HEK293T (cell line): ENCODE measurements at regions not wholly inside any gene's neighbourhood (a gene's known extent, or its start where the extent isn't known, plus 50 kb on each side); places are given as distances from the start of the nearest gene placed in this dataset.

ENCODE experiments used
- CTCF ChIA-PET: fragments of 350-600 bp; formaldehyde crosslinking; extraction: SDS; loops from one replicate; lab custom pipeline; 2021; ENCODE audit warnings: antibody characterized with exemption, inconsistent platforms; lab: Yijun Ruan, JAX
- POLR2A ChIA-PET: fragments of 350-600 bp; formaldehyde crosslinking; extraction: SDS; loops from one replicate; lab custom pipeline; 2020; ENCODE audit warnings: antibody characterized with exemption, inconsistent platforms; lab: Yijun Ruan, JAX
- DNase-seq: peaks from one replicate; pipeline ENCODE4 v3.0.0; 2012; ENCODE audit warnings: mixed read lengths; ENCODE audit errors: extremely low spot score
- ARNT ChIP-seq: fragments of 450-650 bp; IDR thresholded peaks from 2 replicates; pipeline ENCODE4 v1.6.1; 2017; ENCODE audit warnings: mild to moderate bottlenecking
- BHLHE40 ChIP-seq: fragments of 450-650 bp; IDR thresholded peaks from 2 replicates; pipeline ENCODE4 v1.6.1; 2016; ENCODE audit warnings: mild to moderate bottlenecking, moderate library complexity, borderline replicate concordance
- CTBP1 ChIP-seq: fragments of 450-650 bp; IDR thresholded peaks from 2 replicates; pipeline ENCODE4 v1.6.1; 2016; ENCODE audit warnings: borderline replicate concordance
- ELF4 ChIP-seq: fragments of 450-650 bp; IDR thresholded peaks from 2 replicates; pipeline ENCODE4 v1.6.1; 2017; ENCODE audit warnings: antibody characterized with exemption
- FOXA1 ChIP-seq: fragments of 450-650 bp; IDR thresholded peaks from 2 replicates; pipeline ENCODE4 v1.6.1; 2016; ENCODE audit warnings: mild to moderate bottlenecking
- FOXK2 ChIP-seq: fragments of 450-650 bp; IDR thresholded peaks from 2 replicates; pipeline ENCODE4 v1.6.1; 2016; ENCODE audit warnings: mild to moderate bottlenecking
- FOXM1 ChIP-seq: fragments of 450-650 bp; IDR thresholded peaks from 2 replicates; pipeline ENCODE4 v1.6.1; 2017; ENCODE audit warnings: mild to moderate bottlenecking, borderline replicate concordance
- HDGF ChIP-seq: fragments of 450-650 bp; IDR thresholded peaks from 2 replicates; pipeline ENCODE4 v1.6.1; 2017; ENCODE audit warnings: antibody characterized with exemption, borderline replicate concordance
- L3MBTL2 ChIP-seq: fragments of 450-650 bp; conservative IDR thresholded peaks from 2 replicates; pipeline ENCODE4 v1.6.1; 2016; ENCODE audit warnings: mild to moderate bottlenecking
- LEF1 ChIP-seq: fragments of 450-650 bp; IDR thresholded peaks from 2 replicates; pipeline ENCODE4 v1.6.1; 2017; ENCODE audit warnings: mild to moderate bottlenecking, borderline replicate concordance
- NFRKB ChIP-seq: fragments of 450-650 bp; IDR thresholded peaks from 2 replicates; pipeline ENCODE4 v1.6.1; 2016; ENCODE audit warnings: mild to moderate bottlenecking, moderate library complexity
- SP1 ChIP-seq: fragments of 450-650 bp; IDR thresholded peaks from 2 replicates; pipeline ENCODE4 v1.6.1; 2017
- SUZ12 ChIP-seq: fragments of 450-650 bp; IDR thresholded peaks from 2 replicates; pipeline ENCODE4 v1.6.1; 2016; ENCODE audit warnings: mild to moderate bottlenecking
- TARDBP ChIP-seq: fragments of 450-650 bp; IDR thresholded peaks from 2 replicates; pipeline ENCODE4 v1.6.1; 2016
- ZNF384 ChIP-seq: fragments of 450-650 bp; IDR thresholded peaks from 2 replicates; pipeline ENCODE4 v1.6.1; 2016
- TF ChIP-seq, protein P1 (sequence below): fragments of 450-650 bp; IDR thresholded peaks from 2 replicates; pipeline ENCODE4 v1.6.1; 2016

DNA sequence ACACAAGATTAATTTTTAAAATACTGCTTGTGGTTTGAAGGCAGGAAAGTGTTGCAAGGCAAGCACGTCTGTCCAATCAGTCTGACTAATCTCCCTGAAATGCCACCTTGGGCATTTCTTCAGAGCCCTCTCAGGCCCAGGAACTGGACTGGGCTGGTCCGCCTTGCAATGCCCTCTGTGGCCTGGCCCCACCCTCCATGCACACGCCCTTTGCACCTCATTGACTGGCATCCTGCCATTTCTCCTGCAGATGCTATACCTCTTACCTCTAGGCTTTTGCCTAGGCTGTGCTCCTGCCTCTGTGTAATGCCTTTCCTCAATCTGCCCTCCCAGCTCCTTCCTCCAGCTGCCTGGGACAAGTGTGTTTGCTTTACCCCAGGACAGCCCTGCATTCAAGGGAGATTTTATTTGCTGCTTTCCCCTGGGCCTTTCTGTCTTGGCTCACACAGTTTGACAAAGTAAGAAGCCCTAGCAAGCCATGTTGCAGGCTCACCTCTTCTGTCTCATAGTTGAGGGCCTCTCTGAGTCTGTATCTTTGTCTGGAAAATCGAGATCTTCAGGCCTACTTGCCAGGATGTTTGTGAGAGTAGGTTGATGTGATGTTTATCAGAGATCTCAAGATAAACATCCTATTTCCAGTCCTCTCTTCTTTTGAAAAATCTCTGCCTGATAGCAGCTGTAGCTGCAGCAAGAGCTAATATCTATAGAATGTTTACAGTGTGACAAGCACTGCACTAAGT lies 149.2 kb upstream of the JUN start:
- ChIA-PET POLR2A (interaction anchor here (0.8 kb wide), 1 partner anchor 23 kb away, joined by 3 read pairs; no protein-coding TSS in a partner anchor), CTCF (no interaction called here)
- DNase-seq: no peak
- TF ChIP-seq SUZ12: no peak
- TF ChIP-seq SP1: no peak
- TF ChIP-seq FOXA1: no peak
- no peak for TF ChIP-seq ELF4
- TF ChIP-seq BHLHE40: no peak
- TF ChIP-seq, protein P1, sequence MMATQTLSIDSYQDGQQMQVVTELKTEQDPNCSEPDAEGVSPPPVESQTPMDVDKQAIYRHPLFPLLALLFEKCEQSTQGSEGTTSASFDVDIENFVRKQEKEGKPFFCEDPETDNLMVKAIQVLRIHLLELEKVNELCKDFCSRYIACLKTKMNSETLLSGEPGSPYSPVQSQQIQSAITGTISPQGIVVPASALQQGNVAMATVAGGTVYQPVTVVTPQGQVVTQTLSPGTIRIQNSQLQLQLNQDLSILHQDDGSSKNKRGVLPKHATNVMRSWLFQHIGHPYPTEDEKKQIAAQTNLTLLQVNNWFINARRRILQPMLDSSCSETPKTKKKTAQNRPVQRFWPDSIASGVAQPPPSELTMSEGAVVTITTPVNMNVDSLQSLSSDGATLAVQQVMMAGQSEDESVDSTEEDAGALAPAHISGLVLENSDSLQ: no peak
- TF ChIP-seq LEF1: no peak
- no peak for TF ChIP-seq CTBP1
- TF ChIP-seq L3MBTL2: no peak
- no peak for TF ChIP-seq TARDBP

- POLR2A ChIA-PET: no interaction called here
- no peak for DNase-seq
- CTCF ChIA-PET: no interaction called here
- TF ChIP-seq, protein P1: no peak
- TF ChIP-seq NFRKB: no peak
- TF ChIP-seq SP1: no peak
- TF ChIP-seq BHLHE40: no peak
- no peak for TF ChIP-seq CTBP1
- TF ChIP-seq SUZ12: no peak
- TF ChIP-seq L3MBTL2: no peak
- TF ChIP-seq FOXA1: no peak
- TF ChIP-seq FOXK2: no peak
- no peak for TF ChIP-seq ELF4
- TF ChIP-seq ZNF384: no peak
- no peak for TF ChIP-seq TARDBP
- no peak for TF ChIP-seq HDGF
- TF ChIP-seq ARNT: no peak
- no peak for TF ChIP-seq LEF1
- no peak for TF ChIP-seq FOXM1
Observed at GRCh38 chr1:58933599-58933926, 149.7 kb upstream of the JUN start.

GRCh38 chr1:58934706-58935105 lies 150.9 kb upstream of the JUN start:
- CTCF ChIA-PET: no interaction called here

GRCh38 chr1:58936973-58937372 lies 153.1 kb upstream of the JUN start:
- POLR2A ChIA-PET: no interaction called here

More at GRCh38 chr1:58934706-58935105, 150.9 kb upstream of the JUN start:
- POLR2A ChIA-PET: no interaction called here
- DNase-seq: no peak
- TF ChIP-seq CTBP1: no peak

GRCh38 chr1:58939146-58939545 lies 155.3 kb upstream of the JUN start:
- POLR2A ChIA-PET: no interaction called here
- DNase-seq: no peak
- TF ChIP-seq HDGF: no peak
- no peak for TF ChIP-seq FOXM1
- no peak for TF ChIP-seq CTBP1
- no peak for TF ChIP-seq ZNF384
- no peak for TF ChIP-seq FOXA1
- no peak for TF ChIP-seq TARDBP
- TF ChIP-seq FOXK2: no peak
- no peak for TF ChIP-seq SUZ12
- no peak for TF ChIP-seq SP1
- no peak for TF ChIP-seq L3MBTL2
- no peak for TF ChIP-seq BHLHE40
- CTCF ChIA-PET: no interaction called here

More at GRCh38 chr1:58936973-58937372, 153.1 kb upstream of the JUN start:
- DNase-seq: no peak
- TF ChIP-seq ARNT (no peak), LEF1 (no peak), HDGF (no peak), FOXA1 (no peak), CTBP1 (no peak), SUZ12 (no peak), FOXK2 (no peak), BHLHE40 (no peak), NFRKB (no peak), ELF4 (no peak), SP1 (no peak), L3MBTL2 (no peak), ZNF384 (no peak), TARDBP (no peak), FOXM1 (no peak)
- TF ChIP-seq, protein P1: no peak
- CTCF ChIA-PET: no interaction called here

DNA sequence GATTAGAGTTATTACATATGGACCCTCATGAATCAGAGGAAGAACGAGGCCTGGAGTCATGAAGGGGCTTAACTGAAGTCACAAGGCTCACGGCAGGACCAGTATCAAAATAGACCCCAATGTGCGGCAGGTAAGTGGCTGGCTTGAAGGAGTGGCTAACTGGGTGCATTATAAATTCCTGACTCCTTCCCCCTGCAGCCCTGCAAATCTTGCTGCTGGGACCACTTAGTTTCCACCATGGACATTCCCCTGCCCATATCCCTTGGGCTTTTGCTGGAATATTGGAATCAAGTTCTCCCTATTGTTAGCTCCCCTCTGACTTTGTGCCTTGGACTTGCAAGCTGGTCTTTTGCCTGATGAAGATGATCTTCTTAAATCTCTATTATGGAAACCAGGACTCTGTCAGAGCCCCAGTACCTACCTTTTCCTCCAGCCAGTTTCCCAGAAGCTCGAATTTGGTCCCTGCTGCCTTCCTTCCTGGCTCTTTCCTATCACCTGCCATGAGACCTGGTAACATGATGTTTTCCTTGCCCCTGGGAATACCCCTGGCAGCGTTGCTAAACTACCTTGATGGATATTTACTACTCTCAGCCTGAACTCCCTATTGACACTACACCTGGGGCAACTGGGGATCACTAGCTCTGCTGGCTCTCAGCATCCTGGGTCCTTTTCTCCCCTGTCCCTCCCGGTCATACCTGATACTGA lies 156.0 kb upstream of the JUN start:
- no peak for DNase-seq
- ChIA-PET POLR2A (no interaction called here), CTCF (no interaction called here)
- TF ChIP-seq FOXM1 (no peak), ELF4 (no peak), SP1 (no peak), SUZ12 (no peak), ZNF384 (no peak), LEF1 (no peak), FOXK2 (no peak), FOXA1 (no peak), NFRKB (no peak), TARDBP (no peak), BHLHE40 (no peak), CTBP1 (no peak), L3MBTL2 (no peak)
- TF ChIP-seq, protein P1: no peak
